H1 (cell line): ENCODE measurements at regions not wholly inside any gene's neighbourhood (a gene's known extent, or its start where the extent isn't known, plus 50 kb on each side); places are given as distances from the start of the nearest gene placed in this dataset.

ENCODE experiments used
- BRCA1 ChIP-seq: IDR thresholded peaks from 2 replicates; pipeline ENCODE4 v1.6.1; 2012; ENCODE audit warnings: low read depth, low read length, improper control_type of control experiment
- CTBP2 ChIP-seq: IDR thresholded peaks from 2 replicates; pipeline ENCODE4 v1.7.0; 2011; ENCODE audit warnings: borderline replicate concordance, mild to moderate bottlenecking, moderate library complexity, mixed read lengths, low read length; ENCODE audit not compliant: insufficient read depth, insufficient read length
- EP300 ChIP-seq, 2 experiments: IDR thresholded peaks; 1 replicate in 1 of 2; 2 replicates in 1 of 2; pipeline ENCODE4 v1.6.1; 2011 to 2012; ENCODE audit warnings: low read depth in 2 of 2, low read length in 2 of 2, mild to moderate bottlenecking in 2 of 2, borderline replicate concordance in 1 of 2, inconsistent platforms in 1 of 2, moderate library complexity in 1 of 2
- KDM5A ChIP-seq: fragments of 200-600 bp; IDR thresholded peaks from 2 replicates; pipeline ENCODE4 v1.7.1; 2012; ENCODE audit warnings: mild to moderate bottlenecking, low read length, inconsistent platforms, mixed read lengths
- MAFK ChIP-seq: IDR thresholded peaks from 2 replicates; pipeline ENCODE4 v1.6.1; 2012; ENCODE audit warnings: low read depth, mild to moderate bottlenecking, improper control_type of control experiment, low read length
- POU5F1 ChIP-seq: IDR thresholded peaks from 2 replicates; pipeline ENCODE4 v1.6.1; 2011; ENCODE audit warnings: low read depth, mild to moderate bottlenecking, low read length, moderate library complexity
- RXRA ChIP-seq: IDR thresholded peaks from 2 replicates; pipeline ENCODE4 v1.6.1; 2011; ENCODE audit warnings: low read depth, mild to moderate bottlenecking, low read length, moderate library complexity; ENCODE audit not compliant: insufficient read depth
- TEAD4 ChIP-seq: IDR thresholded peaks from 2 replicates; pipeline ENCODE4 v1.6.1; 2012; ENCODE audit warnings: low read depth, low read length, inconsistent platforms, mixed read lengths
- TF ChIP-seq, protein P1 (sequence below): fragments of 300-600 bp; sonication (generic); IDR thresholded peaks from 2 replicates; pipeline ENCODE4 v1.7.1; 2012; ENCODE audit warnings: low read length, moderate library complexity, mild to moderate bottlenecking, inconsistent platforms; ENCODE audit not compliant: insufficient replicate concordance

- TF ChIP-seq, protein P1, sequence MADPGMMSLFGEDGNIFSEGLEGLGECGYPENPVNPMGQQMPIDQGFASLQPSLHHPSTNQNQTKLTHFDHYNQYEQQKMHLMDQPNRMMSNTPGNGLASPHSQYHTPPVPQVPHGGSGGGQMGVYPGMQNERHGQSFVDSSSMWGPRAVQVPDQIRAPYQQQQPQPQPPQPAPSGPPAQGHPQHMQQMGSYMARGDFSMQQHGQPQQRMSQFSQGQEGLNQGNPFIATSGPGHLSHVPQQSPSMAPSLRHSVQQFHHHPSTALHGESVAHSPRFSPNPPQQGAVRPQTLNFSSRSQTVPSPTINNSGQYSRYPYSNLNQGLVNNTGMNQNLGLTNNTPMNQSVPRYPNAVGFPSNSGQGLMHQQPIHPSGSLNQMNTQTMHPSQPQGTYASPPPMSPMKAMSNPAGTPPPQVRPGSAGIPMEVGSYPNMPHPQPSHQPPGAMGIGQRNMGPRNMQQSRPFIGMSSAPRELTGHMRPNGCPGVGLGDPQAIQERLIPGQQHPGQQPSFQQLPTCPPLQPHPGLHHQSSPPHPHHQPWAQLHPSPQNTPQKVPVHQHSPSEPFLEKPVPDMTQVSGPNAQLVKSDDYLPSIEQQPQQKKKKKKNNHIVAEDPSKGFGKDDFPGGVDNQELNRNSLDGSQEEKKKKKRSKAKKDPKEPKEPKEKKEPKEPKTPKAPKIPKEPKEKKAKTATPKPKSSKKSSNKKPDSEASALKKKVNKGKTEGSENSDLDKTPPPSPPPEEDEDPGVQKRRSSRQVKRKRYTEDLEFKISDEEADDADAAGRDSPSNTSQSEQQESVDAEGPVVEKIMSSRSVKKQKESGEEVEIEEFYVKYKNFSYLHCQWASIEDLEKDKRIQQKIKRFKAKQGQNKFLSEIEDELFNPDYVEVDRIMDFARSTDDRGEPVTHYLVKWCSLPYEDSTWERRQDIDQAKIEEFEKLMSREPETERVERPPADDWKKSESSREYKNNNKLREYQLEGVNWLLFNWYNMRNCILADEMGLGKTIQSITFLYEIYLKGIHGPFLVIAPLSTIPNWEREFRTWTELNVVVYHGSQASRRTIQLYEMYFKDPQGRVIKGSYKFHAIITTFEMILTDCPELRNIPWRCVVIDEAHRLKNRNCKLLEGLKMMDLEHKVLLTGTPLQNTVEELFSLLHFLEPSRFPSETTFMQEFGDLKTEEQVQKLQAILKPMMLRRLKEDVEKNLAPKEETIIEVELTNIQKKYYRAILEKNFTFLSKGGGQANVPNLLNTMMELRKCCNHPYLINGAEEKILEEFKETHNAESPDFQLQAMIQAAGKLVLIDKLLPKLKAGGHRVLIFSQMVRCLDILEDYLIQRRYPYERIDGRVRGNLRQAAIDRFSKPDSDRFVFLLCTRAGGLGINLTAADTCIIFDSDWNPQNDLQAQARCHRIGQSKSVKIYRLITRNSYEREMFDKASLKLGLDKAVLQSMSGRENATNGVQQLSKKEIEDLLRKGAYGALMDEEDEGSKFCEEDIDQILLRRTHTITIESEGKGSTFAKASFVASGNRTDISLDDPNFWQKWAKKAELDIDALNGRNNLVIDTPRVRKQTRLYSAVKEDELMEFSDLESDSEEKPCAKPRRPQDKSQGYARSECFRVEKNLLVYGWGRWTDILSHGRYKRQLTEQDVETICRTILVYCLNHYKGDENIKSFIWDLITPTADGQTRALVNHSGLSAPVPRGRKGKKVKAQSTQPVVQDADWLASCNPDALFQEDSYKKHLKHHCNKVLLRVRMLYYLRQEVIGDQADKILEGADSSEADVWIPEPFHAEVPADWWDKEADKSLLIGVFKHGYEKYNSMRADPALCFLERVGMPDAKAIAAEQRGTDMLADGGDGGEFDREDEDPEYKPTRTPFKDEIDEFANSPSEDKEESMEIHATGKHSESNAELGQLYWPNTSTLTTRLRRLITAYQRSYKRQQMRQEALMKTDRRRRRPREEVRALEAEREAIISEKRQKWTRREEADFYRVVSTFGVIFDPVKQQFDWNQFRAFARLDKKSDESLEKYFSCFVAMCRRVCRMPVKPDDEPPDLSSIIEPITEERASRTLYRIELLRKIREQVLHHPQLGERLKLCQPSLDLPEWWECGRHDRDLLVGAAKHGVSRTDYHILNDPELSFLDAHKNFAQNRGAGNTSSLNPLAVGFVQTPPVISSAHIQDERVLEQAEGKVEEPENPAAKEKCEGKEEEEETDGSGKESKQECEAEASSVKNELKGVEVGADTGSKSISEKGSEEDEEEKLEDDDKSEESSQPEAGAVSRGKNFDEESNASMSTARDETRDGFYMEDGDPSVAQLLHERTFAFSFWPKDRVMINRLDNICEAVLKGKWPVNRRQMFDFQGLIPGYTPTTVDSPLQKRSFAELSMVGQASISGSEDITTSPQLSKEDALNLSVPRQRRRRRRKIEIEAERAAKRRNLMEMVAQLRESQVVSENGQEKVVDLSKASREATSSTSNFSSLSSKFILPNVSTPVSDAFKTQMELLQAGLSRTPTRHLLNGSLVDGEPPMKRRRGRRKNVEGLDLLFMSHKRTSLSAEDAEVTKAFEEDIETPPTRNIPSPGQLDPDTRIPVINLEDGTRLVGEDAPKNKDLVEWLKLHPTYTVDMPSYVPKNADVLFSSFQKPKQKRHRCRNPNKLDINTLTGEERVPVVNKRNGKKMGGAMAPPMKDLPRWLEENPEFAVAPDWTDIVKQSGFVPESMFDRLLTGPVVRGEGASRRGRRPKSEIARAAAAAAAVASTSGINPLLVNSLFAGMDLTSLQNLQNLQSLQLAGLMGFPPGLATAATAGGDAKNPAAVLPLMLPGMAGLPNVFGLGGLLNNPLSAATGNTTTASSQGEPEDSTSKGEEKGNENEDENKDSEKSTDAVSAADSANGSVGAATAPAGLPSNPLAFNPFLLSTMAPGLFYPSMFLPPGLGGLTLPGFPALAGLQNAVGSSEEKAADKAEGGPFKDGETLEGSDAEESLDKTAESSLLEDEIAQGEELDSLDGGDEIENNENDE = no peak
- TF ChIP-seq TEAD4 (no peak), KDM5A (no peak), RXRA (no peak), EP300 (IDR thresholded peaks at IDR 0.05; ENCODE audit: borderline replicate concordance in 1 of 2, low read depth in 2 of 2, low read length in 2 of 2) (no peak), CTBP2 (no peak), MAFK (no peak), POU5F1 (no peak), BRCA1 (no peak)
These were observed 807.2 kb downstream of the TBC1D22A start (continued) for GRCh38 chr22:47569389-47570299.
